ENCODE measurements at regions not wholly inside any gene's neighbourhood (a gene's known extent, or its start where the extent isn't known, plus 50 kb on each side); places are given as distances from the start of the nearest gene placed in this dataset.

GRCh38 chr22:26744892-26745808, 87.8 kb downstream of the MIAT start:
- no peak for DNase-seq (ENCODE audit: extremely low read depth, insufficient read length)
- H3K27me3 ChIP-seq (replicated peaks; ENCODE audit: control insufficient read depth, insufficient read depth, low read length), result no peaks in the 10 kb centered on the region
- H3K36me3 ChIP-seq (ENCODE audit: control insufficient read depth, insufficient read depth, low read length), result no peaks in the 10 kb centered on the region
- H3K4me3 ChIP-seq (replicated peaks; ENCODE audit: low read depth, low read length), result no peak overlapping the region
- no peak for TF ChIP-seq CTCF (IDR thresholded peaks at IDR 0.05; ENCODE audit: insufficient read depth, low read length, poor library complexity, severe bottlenecking)

GRCh38 chr22:26746311-26746710, 88.9 kb downstream of the MIAT start:
- DNase-seq (ENCODE audit: extremely low read depth, insufficient read length), result no peak
- Histone ChIP-seq H3K27me3 (replicated peaks; ENCODE audit: control insufficient read depth, insufficient read depth, low read length) (no peaks in the 10 kb centered on the region), H3K36me3 (ENCODE audit: control insufficient read depth, insufficient read depth, low read length) (no peaks in the 10 kb centered on the region), H3K4me3 (replicated peaks; ENCODE audit: low read depth, low read length) (no peak overlapping the region)
- TF ChIP-seq CTCF (IDR thresholded peaks at IDR 0.05; ENCODE audit: insufficient read depth, low read length, poor library complexity, severe bottlenecking), result no peak

- no peak overlapping the region for H3K4me3 ChIP-seq (replicated peaks; ENCODE audit: low read depth, low read length)
- no peak for DNase-seq (ENCODE audit: extremely low read depth, insufficient read length)
- TF ChIP-seq CTCF (IDR thresholded peaks at IDR 0.05; ENCODE audit: insufficient read depth, low read length, poor library complexity, severe bottlenecking), result no peak
- no peaks in the 10 kb centered on the region for H3K27me3 ChIP-seq (replicated peaks; ENCODE audit: control insufficient read depth, insufficient read depth, low read length)
- H3K36me3 ChIP-seq (ENCODE audit: control insufficient read depth, insufficient read depth, low read length), result no peaks in the 10 kb centered on the region
These were observed 91.5 kb downstream of the MIAT start for GRCh38 chr22:26748845-26749244.

- TF ChIP-seq CTCF (IDR thresholded peaks at IDR 0.05; ENCODE audit: insufficient read depth, low read length, poor library complexity, severe bottlenecking), result no peak
- Histone ChIP-seq H3K4me3 (replicated peaks; ENCODE audit: low read depth, low read length) (no peak overlapping the region), H3K36me3 (ENCODE audit: control insufficient read depth, insufficient read depth, low read length) (no peaks in the 10 kb centered on the region), H3K27me3 (replicated peaks; ENCODE audit: control insufficient read depth, insufficient read depth, low read length) (no peaks in the 10 kb centered on the region)
- DNase-seq (ENCODE audit: extremely low read depth, insufficient read length), result peak; percentile 11
These were observed 93.8 kb downstream of the MIAT start for GRCh38 chr22:26751217-26751616.

GRCh38 chr22:26753125-26753862, 95.9 kb downstream of the MIAT start:
- H3K36me3 ChIP-seq (ENCODE audit: control insufficient read depth, insufficient read depth, low read length), result no peaks in the 10 kb centered on the region
- no peak for DNase-seq (ENCODE audit: extremely low read depth, insufficient read length)
- no peaks in the 10 kb centered on the region for H3K27me3 ChIP-seq (replicated peaks; ENCODE audit: control insufficient read depth, insufficient read depth, low read length)
- TF ChIP-seq CTCF (IDR thresholded peaks at IDR 0.05; ENCODE audit: insufficient read depth, low read length, poor library complexity, severe bottlenecking), result peak; percentile 4
- H3K4me3 ChIP-seq (replicated peaks; ENCODE audit: low read depth, low read length), result no peak overlapping the region

Data from GM06990 (cell line).